ENCODE measurements at regions not wholly inside any gene's neighbourhood (a gene's known extent, or its start where the extent isn't known, plus 50 kb on each side); places are given as distances from the start of the nearest gene placed in this dataset.

DNA sequence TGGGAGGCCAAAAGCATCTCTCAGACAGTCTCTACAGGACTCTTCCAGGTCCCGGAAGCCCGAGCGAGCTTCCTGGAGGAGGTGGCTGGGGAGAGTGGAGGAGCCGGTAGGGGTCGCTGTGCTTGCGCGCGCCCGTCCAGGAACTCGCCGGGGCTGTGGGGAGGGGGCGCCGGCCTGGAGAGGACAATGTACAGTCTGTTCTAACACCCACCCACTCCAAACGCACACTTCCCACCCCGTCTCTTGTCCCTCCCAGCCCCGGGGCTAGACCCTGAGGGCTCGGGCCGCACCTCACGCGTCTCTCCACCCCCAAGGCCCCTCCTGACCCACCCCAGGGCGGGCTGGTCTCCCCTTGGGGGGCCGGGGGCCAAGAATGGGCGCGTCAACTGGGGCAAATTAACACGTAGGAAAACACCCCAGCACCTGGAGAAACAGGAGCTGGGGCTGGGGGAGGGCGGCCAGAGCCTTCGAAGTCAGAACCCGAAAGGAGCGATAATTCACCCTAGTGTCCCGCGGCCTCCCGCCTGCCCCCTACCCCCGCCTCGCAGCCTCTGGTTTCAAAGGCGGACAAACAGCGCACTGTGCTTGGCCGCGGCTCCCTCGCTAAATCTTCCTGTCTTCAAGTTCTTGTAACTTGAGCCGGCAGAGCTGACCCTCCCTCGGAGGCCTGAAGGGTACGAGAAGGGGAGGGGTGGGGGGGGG lies 103.2 kb upstream of the FOXP4 start:
- 47% methylated on average over 31 of the region's 42 CpGs for whole genome bisulfite sequencing (ENCODE audit: missing lambda C conversion rate)
- Histone ChIP-seq H3K4me2 (no peak overlapping the region), H3K4me3 (no peak overlapping the region), H3K4me1 (no peaks in the 10 kb centered on the region), H3K9me3 (no peaks in the 10 kb centered on the region), H3K27ac (no peak overlapping the region)
- DNase-seq (ENCODE audit: low read depth in 1 of 2, low spot score in 1 of 2) (no peak), ATAC-seq (peak in 1 of 2 experiments; percentile 61; a peak in 3 of 6 replicates), FAIRE-seq (no peak)
- ChIA-PET CTCF (interaction anchor here (0.6 to 1.5 kb wide), 6 partner anchors 10 to 53 kb away, joined by 3 to 4 read pairs (median 3); no protein-coding TSS in a partner anchor), POLR2A (no interaction called here)
- peak; percentile 91 for TF ChIP-seq ZFP36 (IDR thresholded peaks at IDR 0.05; ENCODE audit: borderline replicate concordance, partially characterized antibody)
- no peak for TF ChIP-seq RFX5 (IDR thresholded peaks at IDR 0.05)

DNA sequence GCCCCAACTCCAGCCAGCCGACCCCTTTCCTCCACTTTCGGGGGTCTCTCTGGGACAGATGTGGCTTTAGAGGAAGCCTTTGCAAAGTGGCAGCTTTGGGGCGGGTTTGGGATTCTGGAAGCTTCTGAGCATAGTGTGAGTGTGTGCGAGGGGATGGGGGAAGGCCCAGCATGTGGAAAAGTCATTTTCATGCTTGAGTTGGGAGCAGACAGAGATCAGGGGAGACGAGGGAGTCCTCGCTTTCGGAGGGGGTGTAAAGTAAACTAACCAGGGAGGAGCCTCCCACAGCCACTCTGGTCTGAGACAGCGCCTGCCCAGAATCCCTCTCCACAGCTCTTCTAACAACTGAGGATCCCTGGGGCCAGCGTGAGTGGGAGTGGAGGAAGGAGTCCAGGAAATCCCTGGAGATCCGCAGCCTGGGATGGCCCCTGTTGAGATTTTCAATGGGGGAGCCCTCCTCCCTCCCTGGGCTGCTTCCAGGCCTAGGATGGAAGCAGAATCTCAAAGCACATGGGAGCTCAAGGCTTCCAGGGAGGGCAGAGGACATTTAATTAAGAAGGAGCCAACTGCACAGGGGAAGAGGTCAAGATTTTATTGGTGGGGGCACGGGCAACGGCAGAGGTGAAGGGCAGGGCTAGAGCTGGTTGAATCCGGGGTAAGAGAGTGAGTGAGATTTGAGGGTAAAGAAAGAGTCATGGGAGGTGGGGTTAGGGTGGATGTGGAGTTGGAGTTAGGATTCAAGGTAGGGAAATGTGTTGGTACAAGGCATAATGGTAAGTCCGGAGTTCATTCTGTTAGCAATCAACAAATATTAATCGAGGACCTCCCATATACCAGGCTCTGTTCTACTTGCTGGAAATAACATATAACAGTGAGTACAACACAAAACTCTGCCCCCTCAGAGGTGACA lies 102.3 kb upstream of the FOXP4 start:
- no peak overlapping the region for H3K27ac ChIP-seq
- 69% methylated on average over 15 of the region's 15 CpGs for WGBS (ENCODE audit: missing lambda C conversion rate)
- ChIA-PET POLR2A (no interaction called here), CTCF (interaction anchor here (0.6 to 1.5 kb wide), 7 partner anchors 9 to 183 kb away, joined by 3 to 5 read pairs (median 3); no protein-coding TSS in a partner anchor)
- H3K4me2 ChIP-seq: no peak overlapping the region
- no peak for TF ChIP-seq FOSB (CRISPR knock-in tag; IDR thresholded peaks at IDR 0.05)
- no peak for TF ChIP-seq EHF (CRISPR knock-in tag; IDR thresholded peaks at IDR 0.05)
- no peak for TF ChIP-seq NFE2L2 (conservative IDR thresholded peaks at IDR 0.05; ENCODE audit: low read length)
- no peak for TF ChIP-seq CBX2 (IDR thresholded peaks at IDR 0.05; ENCODE audit: borderline replicate concordance, low read depth)
- TF ChIP-seq HOXA7 (CRISPR knock-in tag; IDR thresholded peaks at IDR 0.05): no peak
- no peak for TF ChIP-seq CHD2 (IDR thresholded peaks at IDR 0.05; ENCODE audit: low read length, partially characterized antibody)
- no peak for TF ChIP-seq JUN (IDR thresholded peaks at IDR 0.05)
- no peak for TF ChIP-seq FOXS1 (CRISPR knock-in tag; IDR thresholded peaks at IDR 0.05)
- no peak for TF ChIP-seq HMGXB4 (CRISPR knock-in tag; IDR thresholded peaks at IDR 0.05; ENCODE audit: borderline replicate concordance)
- TF ChIP-seq CHD4 (IDR thresholded peaks at IDR 0.05; ENCODE audit: borderline replicate concordance): no peak
- no peak for TF ChIP-seq CBX8 (IDR thresholded peaks at IDR 0.05)
- no peak for TF ChIP-seq RNF2 (IDR thresholded peaks at IDR 0.05; ENCODE audit: borderline replicate concordance, low read depth)
- no peak for TF ChIP-seq ZFP36 (IDR thresholded peaks at IDR 0.05; ENCODE audit: borderline replicate concordance, partially characterized antibody)
- TF ChIP-seq, protein P1, sequence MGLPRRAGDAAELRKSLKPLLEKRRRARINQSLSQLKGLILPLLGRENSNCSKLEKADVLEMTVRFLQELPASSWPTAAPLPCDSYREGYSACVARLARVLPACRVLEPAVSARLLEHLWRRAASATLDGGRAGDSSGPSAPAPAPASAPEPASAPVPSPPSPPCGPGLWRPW (IDR thresholded peaks at IDR 0.05): no peak
- no peak for TF ChIP-seq PBX3 (IDR thresholded peaks at IDR 0.05)
- no peak for TF ChIP-seq MAX (IDR thresholded peaks at IDR 0.05)
- FAIRE-seq: no peak
- no peaks in the 10 kb centered on the region for H3K4me1 ChIP-seq
- ATAC-seq: no peak
- no peak overlapping the region for H3K4me3 ChIP-seq
- DNase-seq (ENCODE audit: low read depth in 1 of 2, low spot score in 1 of 2): no peak
- no peaks in the 10 kb centered on the region for H3K9me3 ChIP-seq

DNA sequence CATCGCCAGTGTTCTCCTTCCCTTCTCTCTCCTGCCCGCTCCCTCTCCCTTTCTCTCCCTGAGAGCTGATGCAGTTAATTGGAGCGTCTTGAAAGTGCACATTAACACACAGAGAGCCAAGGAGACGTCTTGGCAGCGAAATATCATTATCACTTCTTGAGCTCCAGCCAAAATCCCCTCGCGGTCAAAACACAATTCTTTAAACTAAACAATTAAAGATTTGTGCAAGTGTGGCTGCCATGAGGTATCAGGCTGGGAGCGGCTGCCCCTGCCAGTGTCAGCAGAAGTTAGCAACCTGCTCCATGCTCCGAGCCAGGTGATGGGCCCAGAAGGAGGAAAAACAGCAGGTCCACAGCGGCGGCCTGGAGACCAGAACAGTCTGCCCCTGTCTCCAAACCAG lies 100.9 kb upstream of the FOXP4 start:
- ChIA-PET CTCF (interaction anchor here (1.0 to 1.4 kb wide), 3 partner anchors 17 to 20 kb away, joined by 3 to 4 read pairs (median 4); no protein-coding TSS in a partner anchor), POLR2A (no interaction called here)
- Histone ChIP-seq H3K4me2 (no peak overlapping the region), H3K9me3 (no peaks in the 10 kb centered on the region), H3K4me1 (peaks cover 7% of the 10 kb centered on the region; the same call in 1 of the 3 replicates), H3K27ac (no peak overlapping the region), H3K4me3 (no peak overlapping the region)
- 80% methylated on average over 11 of the region's 11 CpGs for WGBS (ENCODE audit: missing lambda C conversion rate)
- FAIRE-seq (no peak), DNase-seq (ENCODE audit: low read depth in 1 of 2, low spot score in 1 of 2) (no peak), ATAC-seq (no peak)
- TF ChIP-seq RNF2 (IDR thresholded peaks at IDR 0.05; ENCODE audit: borderline replicate concordance, low read depth): no peak
- TF ChIP-seq HMGXB4 (CRISPR knock-in tag; IDR thresholded peaks at IDR 0.05; ENCODE audit: borderline replicate concordance): no peak
- TF ChIP-seq PHF8 (IDR thresholded peaks at IDR 0.05; ENCODE audit: borderline replicate concordance, low read depth): no peak
- TF ChIP-seq SMC3 (IDR thresholded peaks at IDR 0.05): no peak
- TF ChIP-seq, protein P2, sequence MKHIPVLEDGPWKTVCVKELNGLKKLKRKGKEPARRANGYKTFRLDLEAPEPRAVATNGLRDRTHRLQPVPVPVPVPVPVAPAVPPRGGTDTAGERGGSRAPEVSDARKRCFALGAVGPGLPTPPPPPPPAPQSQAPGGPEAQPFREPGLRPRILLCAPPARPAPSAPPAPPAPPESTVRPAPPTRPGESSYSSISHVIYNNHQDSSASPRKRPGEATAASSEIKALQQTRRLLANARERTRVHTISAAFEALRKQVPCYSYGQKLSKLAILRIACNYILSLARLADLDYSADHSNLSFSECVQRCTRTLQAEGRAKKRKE (CRISPR knock-in tag; IDR thresholded peaks at IDR 0.05; ENCODE audit: low read depth): no peak
- no peak for TF ChIP-seq GATA3 (IDR thresholded peaks at IDR 0.05; ENCODE audit: borderline replicate concordance)
